CD14-positive monocyte (primary cell): ENCODE measurements at regions not wholly inside any gene's neighbourhood (a gene's known extent, or its start where the extent isn't known, plus 50 kb on each side); places are given as distances from the start of the nearest gene placed in this dataset.

Experiments used
- DNase-seq, 3 donors: peaks; one replicate each; pipeline ENCODE4 v3.0.0-alpha.2; 2011 to 2022
- H2AFZ ChIP-seq: 2 replicates; pipeline ENCODE4 v1.6.0; 2012; ENCODE audit warnings: mild to moderate bottlenecking, low read depth, low read length, inconsistent platforms; ENCODE audit not compliant: insufficient read depth, poor library complexity, severe bottlenecking
- H3K27ac ChIP-seq, 2 donors: 1 replicate in 1 of 2; 2 replicates in 1 of 2; pipeline ENCODE4 v1.5.1; 2012 to 2013; ENCODE audit warnings: low read length in 2 of 2, control low read depth in 1 of 2, inconsistent platforms in 1 of 2, low read depth in 1 of 2, mild to moderate bottlenecking in 1 of 2
- H3K27me3 ChIP-seq, 2 donors: one replicate each; pipeline versions ENCODE4 v1.6.0 to v1.6.1; 2011 to 2013; ENCODE audit warnings: low read length in 2 of 2; ENCODE audit not compliant: control insufficient read depth in 2 of 2, insufficient read depth in 2 of 2
- H3K36me3 ChIP-seq, 2 donors: replicated peaks in 1 of 2; 1 replicate in 1 of 2; 2 replicates in 1 of 2; pipeline versions ENCODE4 v1.5.1 to v1.6.1; 2012 to 2013; ENCODE audit warnings: low read length in 2 of 2, control low read depth in 1 of 2, inconsistent platforms in 1 of 2, mild to moderate bottlenecking in 1 of 2; ENCODE audit not compliant: insufficient read depth in 2 of 2, control insufficient read depth in 1 of 2
- H3K4me1 ChIP-seq, 2 donors: 1 replicate in 1 of 2; 2 replicates in 1 of 2; pipeline versions ENCODE4 v1.5.1 to v1.6.1; 2012 to 2013; ENCODE audit warnings: low read length in 2 of 2, control low read depth in 1 of 2, inconsistent platforms in 1 of 2, mild to moderate bottlenecking in 1 of 2, moderate library complexity in 1 of 2; ENCODE audit not compliant: insufficient read depth in 2 of 2, control insufficient read depth in 1 of 2
- H3K4me2 ChIP-seq: replicated peaks from 2 replicates; pipeline ENCODE3; 2012; ENCODE audit warnings: low read length, moderate library complexity, mild to moderate bottlenecking; ENCODE audit not compliant: poor library complexity, severe bottlenecking; ENCODE audit errors: extremely low read depth
- H3K4me3 ChIP-seq, 3 experiments: fragments of 200-600 bp in 1 of 3; sonication (generic) in 1 of 3; replicated peaks in 1 of 3; 1 replicate in 2 of 3; 2 replicates in 1 of 3; pipeline ENCODE4 v1.5.1; 2011 to 2013; ENCODE audit warnings: low read length in 3 of 3, mild to moderate bottlenecking in 3 of 3, control low read depth in 2 of 3, low read depth in 2 of 3, inconsistent platforms in 1 of 3, moderate library complexity in 1 of 3
- H3K79me2 ChIP-seq: 2 replicates; pipeline ENCODE4 v1.6.0; 2012; ENCODE audit warnings: mild to moderate bottlenecking, control low read depth, inconsistent platforms, low read length, moderate library complexity; ENCODE audit not compliant: insufficient read depth
- H3K9ac ChIP-seq: 2 replicates; pipeline ENCODE4 v1.6.0; 2017; ENCODE audit warnings: low read length, mild to moderate bottlenecking; ENCODE audit not compliant: insufficient read depth, poor library complexity, severe bottlenecking
- H3K9me3 ChIP-seq, 2 donors: replicated peaks in 1 of 2; 1 replicate in 1 of 2; 2 replicates in 1 of 2; pipeline versions ENCODE4 v1.5.1 to v1.6.1; 2012 to 2013; ENCODE audit warnings: low read length in 2 of 2, control low read depth in 1 of 2; ENCODE audit not compliant: control insufficient read depth in 1 of 2, insufficient read depth in 1 of 2
- H4K20me1 ChIP-seq: 2 replicates; pipeline ENCODE4 v1.6.0; 2012; ENCODE audit warnings: mild to moderate bottlenecking, low read length, control low read depth, moderate library complexity; ENCODE audit not compliant: insufficient read depth
- H3K27ac Mint-ChIP-seq, 7 donors: one replicate each; pipeline ENCODE4 v1.8.0; 2020; ENCODE audit warnings: mild to moderate bottlenecking in 7 of 7, mixed read lengths in 7 of 7, moderate library complexity in 6 of 7, inconsistent platforms in 2 of 7
- H3K27me3 Mint-ChIP-seq, 3 donors: one replicate each; pipeline ENCODE4 v1.8.0; 2021 to 2022; ENCODE audit warnings: low read depth in 3 of 3, mild to moderate bottlenecking in 3 of 3, mixed read lengths in 3 of 3, moderate library complexity in 3 of 3, inconsistent platforms in 1 of 3
- H3K36me3 Mint-ChIP-seq, 2 donors: one replicate each; pipeline ENCODE4 v1.8.0; 2020; ENCODE audit warnings: mixed read lengths in 2 of 2, inconsistent platforms in 1 of 2, mild to moderate bottlenecking in 1 of 2
- H3K4me1 Mint-ChIP-seq: one replicate; pipeline ENCODE4 v1.8.0; 2020; ENCODE audit warnings: mild to moderate bottlenecking, mixed read lengths
- H3K4me3 Mint-ChIP-seq, 2 donors: one replicate each; pipeline ENCODE4 v1.8.0; 2020; ENCODE audit warnings: mild to moderate bottlenecking in 2 of 2, mixed read lengths in 2 of 2, moderate library complexity in 1 of 2
- H3K9me3 Mint-ChIP-seq, 7 donors: one replicate each; pipeline ENCODE4 v1.8.0; 2020 to 2022; ENCODE audit warnings: mixed read lengths in 7 of 7, mild to moderate bottlenecking in 6 of 7, moderate library complexity in 6 of 7, inconsistent platforms in 2 of 7
- WGBS: methylation state at CpG from one replicate; pipeline ENCODE4 v1.1.5; 2013; ENCODE audit warnings: missing lambda C conversion rate; ENCODE audit not compliant: insufficient coverage; 5-methylcytosine and 5-hydroxymethylcytosine counted together
- intact Hi-C, 2 donors: fragments of 100-400 bp; cut with micrococcal nuclease; formaldehyde crosslinking; loops; one replicate each; pipeline versions ENCODE4 v1.15.0 to v1.15.1; 2023
- TF ChIP-seq, protein P1 (sequence below): fragments of 200-600 bp; IDR thresholded peaks from one replicate; pipeline ENCODE4 v1.8.0; 2022; ENCODE audit warnings: antibody characterized with exemption, mild to moderate bottlenecking

DNA sequence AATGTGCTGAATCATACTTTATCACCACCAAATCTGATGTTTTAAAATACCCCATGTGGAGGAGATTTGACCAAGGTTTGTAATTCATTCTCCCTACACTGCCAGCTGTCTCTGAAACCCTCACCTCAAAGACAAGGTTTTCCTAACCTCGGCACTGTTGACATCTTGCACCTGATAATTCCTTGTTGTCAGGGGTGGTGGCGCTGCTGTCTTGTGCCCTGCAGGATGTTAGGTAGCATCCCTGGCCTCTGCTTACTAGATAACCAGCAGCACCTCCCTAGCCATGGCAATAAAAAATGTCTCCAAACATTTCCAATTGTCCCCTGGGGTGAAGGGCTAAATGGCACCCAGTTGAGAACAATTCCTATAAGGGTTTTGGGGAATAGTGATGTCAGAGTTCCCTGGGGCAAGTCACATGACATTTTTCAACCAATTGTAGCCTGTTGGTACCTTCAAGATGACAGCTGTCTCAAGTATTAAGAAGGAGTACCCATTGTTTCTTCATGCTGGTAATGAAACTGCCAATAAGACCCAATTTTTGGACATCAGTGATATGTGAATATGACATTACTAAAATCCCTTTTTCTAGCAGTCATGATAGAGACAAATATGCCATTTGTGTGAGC, 160.6 kb upstream of the PLCXD3 start:
- Histone ChIP-seq H3K4me2 (no peak overlapping the region), H3K27me3 (no peaks in the 10 kb centered on the region), H3K36me3 (no peaks in the 10 kb centered on the region), H3K27ac (no peak overlapping the region), H3K9me3 (peaks cover 3 to 10% of the 10 kb centered on the region in 2 donors), H3K79me2 (no peaks in the 10 kb centered on the region), H3K4me3 (no peak overlapping the region), H3K4me1 (no peaks in the 10 kb centered on the region), H3K9ac (no peak overlapping the region), H2AFZ (no peak overlapping the region), H4K20me1 (no peaks in the 10 kb centered on the region)
- intact Hi-C loops, result no loop called here
- Mint-ChIP-seq H3K27me3 (no peaks in the 10 kb centered on the region), H3K27ac (no peak overlapping the region), H3K4me1 (no peaks in the 10 kb centered on the region), H3K4me3 (no peak overlapping the region), H3K9me3 (peaks cover 1 to 6% (median 2%) of the 10 kb centered on the region in 7 donors), H3K36me3 (no peaks in the 10 kb centered on the region)
- no CpG with 5 or more reads among the region's 2 CpGs for WGBS
- no peak for DNase-seq
- TF ChIP-seq, protein P1, sequence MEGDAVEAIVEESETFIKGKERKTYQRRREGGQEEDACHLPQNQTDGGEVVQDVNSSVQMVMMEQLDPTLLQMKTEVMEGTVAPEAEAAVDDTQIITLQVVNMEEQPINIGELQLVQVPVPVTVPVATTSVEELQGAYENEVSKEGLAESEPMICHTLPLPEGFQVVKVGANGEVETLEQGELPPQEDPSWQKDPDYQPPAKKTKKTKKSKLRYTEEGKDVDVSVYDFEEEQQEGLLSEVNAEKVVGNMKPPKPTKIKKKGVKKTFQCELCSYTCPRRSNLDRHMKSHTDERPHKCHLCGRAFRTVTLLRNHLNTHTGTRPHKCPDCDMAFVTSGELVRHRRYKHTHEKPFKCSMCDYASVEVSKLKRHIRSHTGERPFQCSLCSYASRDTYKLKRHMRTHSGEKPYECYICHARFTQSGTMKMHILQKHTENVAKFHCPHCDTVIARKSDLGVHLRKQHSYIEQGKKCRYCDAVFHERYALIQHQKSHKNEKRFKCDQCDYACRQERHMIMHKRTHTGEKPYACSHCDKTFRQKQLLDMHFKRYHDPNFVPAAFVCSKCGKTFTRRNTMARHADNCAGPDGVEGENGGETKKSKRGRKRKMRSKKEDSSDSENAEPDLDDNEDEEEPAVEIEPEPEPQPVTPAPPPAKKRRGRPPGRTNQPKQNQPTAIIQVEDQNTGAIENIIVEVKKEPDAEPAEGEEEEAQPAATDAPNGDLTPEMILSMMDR, result no peak

DNA sequence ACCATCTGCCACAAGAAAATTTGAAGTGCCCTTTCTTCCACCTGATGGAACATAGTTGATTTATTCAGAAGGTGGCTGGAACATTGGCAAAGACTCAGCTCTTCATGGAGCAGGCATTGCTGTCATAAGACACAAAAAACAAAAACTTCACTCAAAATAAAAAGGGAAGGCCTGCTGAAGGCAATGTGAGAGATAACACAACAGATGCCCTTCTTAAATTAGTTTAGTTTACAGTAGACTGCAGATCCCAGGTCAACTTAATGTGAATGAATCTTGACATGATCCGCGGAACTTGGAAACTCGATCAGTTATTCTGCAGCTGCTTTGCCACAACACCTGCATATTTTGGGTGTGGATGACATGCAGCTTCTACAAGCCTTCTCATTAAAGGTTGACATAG, 159.8 kb upstream of the PLCXD3 start:
- TF ChIP-seq, protein P1, result no peak

More for the DNA sequence above, 159.8 kb upstream of the PLCXD3 start:
- no peaks in the 10 kb centered on the region for H3K27me3 Mint-ChIP-seq
- no peaks in the 10 kb centered on the region for H3K4me1 Mint-ChIP-seq
- no peak overlapping the region for H3K27ac ChIP-seq
- no peak overlapping the region for H3K4me2 ChIP-seq
- no peak overlapping the region for H3K4me3 Mint-ChIP-seq
- peaks cover 3 to 10% of the 10 kb centered on the region in 2 donors for H3K9me3 ChIP-seq
- no peaks in the 10 kb centered on the region for H3K27me3 ChIP-seq
- H3K79me2 ChIP-seq, result no peaks in the 10 kb centered on the region
- no peaks in the 10 kb centered on the region for H3K4me1 ChIP-seq
- H3K36me3 Mint-ChIP-seq, result no peaks in the 10 kb centered on the region
- no CpG with 5 or more reads among the region's 3 CpGs for WGBS
- H2AFZ ChIP-seq, result no peak overlapping the region
- intact Hi-C loops, result no loop called here
- DNase-seq, result no peak
- H3K27ac Mint-ChIP-seq, result no peak overlapping the region
- no peak overlapping the region for H3K9ac ChIP-seq
- H4K20me1 ChIP-seq, result no peaks in the 10 kb centered on the region
- H3K9me3 Mint-ChIP-seq, result peaks cover 1 to 6% (median 3%) of the 10 kb centered on the region in 7 donors
- H3K4me3 ChIP-seq, result no peak overlapping the region
- no peaks in the 10 kb centered on the region for H3K36me3 ChIP-seq
